Breast epithelium (tissue), 4 donors: ENCODE measurements at regions not wholly inside any gene's neighbourhood (a gene's known extent, or its start where the extent isn't known, plus 50 kb on each side); places are given as distances from the start of the nearest gene placed in this dataset.

ENCODE experiments used
- DNase-seq, 2 donors: peaks; one replicate each; pipeline ENCODE4 v3.0.0-alpha.2; 2019; ENCODE audit warnings: low spot score in 2 of 2
- H3K27ac ChIP-seq, 2 donors: fragments of 200-600 bp; sonication (generic) in 1 of 2; one replicate each; pipeline ENCODE4 v1.5.1; 2016 to 2019; ENCODE audit warnings: mild to moderate bottlenecking in 1 of 2
- H3K27me3 ChIP-seq, 2 donors: fragments of 200-600 bp; sonication (generic) in 1 of 2; one replicate each; pipeline versions ENCODE4 v1.5.1 to v1.6.0; 2017 to 2019; ENCODE audit warnings: control low read depth in 1 of 2, mild to moderate bottlenecking in 1 of 2
- H3K36me3 ChIP-seq: fragments of 200-600 bp; one replicate; pipeline ENCODE4 v1.5.1; 2019
- H3K4me1 ChIP-seq, 2 donors: fragments of 200-600 bp; sonication (generic); one replicate each; pipeline ENCODE4 v1.5.1; 2016 to 2019; ENCODE audit warnings: control low read depth in 1 of 2
- H3K4me3 ChIP-seq, 3 donors: fragments of 200-600 bp; sonication (generic); 1 replicate in 2 of 3; 2 replicates in 1 of 3; pipeline ENCODE4 v1.5.1; 2016 to 2019; ENCODE audit warnings: mild to moderate bottlenecking in 3 of 3, moderate library complexity in 2 of 3
- H3K9me3 ChIP-seq, 2 donors: fragments of 200-600 bp; sonication (generic) in 1 of 2; one replicate each; pipeline ENCODE4 v1.5.1; 2016 to 2019; ENCODE audit warnings: control low read depth in 1 of 2
- POLR2A ChIP-seq: fragments of 450-650 bp; IDR thresholded peaks from one replicate; pipeline ENCODE4 v1.6.1; 2016; ENCODE audit warnings: antibody characterized with exemption, mild to moderate bottlenecking, moderate library complexity
- POLR2AphosphoS5 ChIP-seq, 3 donors: sonication (generic); formaldehyde crosslinking; IDR thresholded peaks; one replicate each; pipeline ENCODE4 v1.6.1; 2017; ENCODE audit warnings: antibody characterized with exemption in 3 of 3
- intact Hi-C: fragments of 100-400 bp; cut with DNase I; formaldehyde crosslinking; loops from one replicate; pipeline ENCODE4 v1.15.1; 2023; ENCODE audit warnings: low total_unique reads
- TF ChIP-seq, protein P1 (sequence below), 3 donors: fragments of 450-650 bp; IDR thresholded peaks; one replicate each; pipeline ENCODE4 v1.5.1; 2016 to 2017; ENCODE audit warnings: antibody characterized with exemption in 3 of 3, mild to moderate bottlenecking in 3 of 3, moderate library complexity in 3 of 3

DNA sequence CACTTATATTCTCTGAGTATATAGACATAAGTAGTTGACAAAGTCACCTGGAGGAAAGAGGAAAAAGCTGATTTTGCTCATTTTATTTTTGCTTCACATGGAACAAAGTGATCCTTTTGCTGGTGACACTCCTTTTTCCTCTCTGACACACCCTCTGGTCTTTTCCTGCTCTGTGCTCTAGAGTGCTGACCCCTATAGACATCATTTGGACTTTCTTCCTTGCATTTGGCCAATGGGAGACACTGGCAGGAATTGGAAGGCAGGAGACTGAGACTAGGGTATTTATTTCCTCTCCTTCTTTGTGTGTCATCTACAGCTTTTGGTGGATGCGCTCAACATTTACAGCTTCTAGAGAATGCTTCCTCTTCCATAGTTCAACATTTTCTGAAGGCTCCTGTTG lies 1078.1 kb downstream of the SORCS1 start:
- Histone ChIP-seq H3K36me3 (no peaks in the 10 kb centered on the region), H3K27me3 (no peaks in the 10 kb centered on the region), H3K9me3 (no peaks in the 10 kb centered on the region), H3K4me1 (no peaks in the 10 kb centered on the region), H3K4me3 (no peak overlapping the region), H3K27ac (no peak overlapping the region)
- intact Hi-C loops: no loop called here
- TF ChIP-seq POLR2AphosphoS5 (IDR thresholded peaks at IDR 0.05) (no peak), POLR2A (no peak)
- TF ChIP-seq, protein P1, sequence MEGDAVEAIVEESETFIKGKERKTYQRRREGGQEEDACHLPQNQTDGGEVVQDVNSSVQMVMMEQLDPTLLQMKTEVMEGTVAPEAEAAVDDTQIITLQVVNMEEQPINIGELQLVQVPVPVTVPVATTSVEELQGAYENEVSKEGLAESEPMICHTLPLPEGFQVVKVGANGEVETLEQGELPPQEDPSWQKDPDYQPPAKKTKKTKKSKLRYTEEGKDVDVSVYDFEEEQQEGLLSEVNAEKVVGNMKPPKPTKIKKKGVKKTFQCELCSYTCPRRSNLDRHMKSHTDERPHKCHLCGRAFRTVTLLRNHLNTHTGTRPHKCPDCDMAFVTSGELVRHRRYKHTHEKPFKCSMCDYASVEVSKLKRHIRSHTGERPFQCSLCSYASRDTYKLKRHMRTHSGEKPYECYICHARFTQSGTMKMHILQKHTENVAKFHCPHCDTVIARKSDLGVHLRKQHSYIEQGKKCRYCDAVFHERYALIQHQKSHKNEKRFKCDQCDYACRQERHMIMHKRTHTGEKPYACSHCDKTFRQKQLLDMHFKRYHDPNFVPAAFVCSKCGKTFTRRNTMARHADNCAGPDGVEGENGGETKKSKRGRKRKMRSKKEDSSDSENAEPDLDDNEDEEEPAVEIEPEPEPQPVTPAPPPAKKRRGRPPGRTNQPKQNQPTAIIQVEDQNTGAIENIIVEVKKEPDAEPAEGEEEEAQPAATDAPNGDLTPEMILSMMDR (IDR thresholded peaks at IDR 0.05): no peak
- DNase-seq: no peak

- H3K4me1 ChIP-seq: no peaks in the 10 kb centered on the region
- no peak overlapping the region for H3K4me3 ChIP-seq
- no peak for DNase-seq
- H3K36me3 ChIP-seq: no peaks in the 10 kb centered on the region
- no peaks in the 10 kb centered on the region for H3K27me3 ChIP-seq
- H3K27ac ChIP-seq: no peak overlapping the region
- H3K9me3 ChIP-seq: no peaks in the 10 kb centered on the region
- no peak for TF ChIP-seq POLR2AphosphoS5 (IDR thresholded peaks at IDR 0.05)
- TF ChIP-seq, protein P1 (IDR thresholded peaks at IDR 0.05): no peak
- TF ChIP-seq POLR2A: no peak
- intact Hi-C loops: no loop called here
Observed at GRCh38 chr10:106083572-106083971, 1080.9 kb downstream of the SORCS1 start.

- no peaks in the 10 kb centered on the region for H3K4me1 ChIP-seq
- TF ChIP-seq POLR2AphosphoS5 (IDR thresholded peaks at IDR 0.05): no peak
- TF ChIP-seq, protein P1 (IDR thresholded peaks at IDR 0.05): no peak
- no peak for TF ChIP-seq POLR2A
Observed at GRCh38 chr10:106082865-106083264, 1081.6 kb downstream of the SORCS1 start.

DNA sequence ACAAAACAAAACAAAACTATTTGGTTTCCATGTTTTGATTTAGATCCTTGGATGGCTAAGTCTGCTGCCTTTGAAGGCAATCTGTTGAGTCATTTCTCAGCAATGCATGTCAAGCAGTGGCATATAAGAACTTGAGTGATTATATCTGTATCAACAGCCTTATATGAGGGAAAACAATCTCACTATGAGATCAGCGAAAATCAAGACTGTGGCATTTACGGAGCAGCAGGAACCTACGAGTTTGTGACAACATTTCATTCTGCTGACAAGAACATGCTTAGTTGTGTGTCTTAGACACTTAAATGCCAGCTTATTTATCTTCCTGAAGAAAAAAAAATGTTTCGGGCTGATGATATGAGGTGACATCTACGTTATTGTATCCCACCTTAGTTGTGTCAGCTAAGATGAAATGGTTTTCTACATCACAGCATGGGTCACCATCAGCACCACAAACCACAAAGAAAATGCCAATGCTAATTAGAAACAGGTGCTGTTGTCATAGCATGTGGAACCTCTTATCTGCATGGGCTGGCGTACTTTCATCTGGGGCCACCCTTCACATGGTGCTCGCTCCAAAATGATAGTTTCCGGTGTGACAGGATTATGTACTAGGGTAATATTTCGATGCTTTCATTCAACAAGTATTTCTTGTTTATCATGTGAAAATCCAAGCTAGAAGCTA lies 1085.5 kb downstream of the SORCS1 start:
- no peak overlapping the region for H3K4me3 ChIP-seq
- intact Hi-C loops: no loop called here
- no peak for DNase-seq
- no peaks in the 10 kb centered on the region for H3K36me3 ChIP-seq
- H3K4me1 ChIP-seq: no peaks in the 10 kb centered on the region
- TF ChIP-seq, protein P1 (IDR thresholded peaks at IDR 0.05): no peak
- no peak overlapping the region for H3K27ac ChIP-seq
- H3K9me3 ChIP-seq: no peaks in the 10 kb centered on the region
- no peaks in the 10 kb centered on the region for H3K27me3 ChIP-seq

More at GRCh38 chr10:106082865-106083264, 1081.6 kb downstream of the SORCS1 start:
- H3K36me3 ChIP-seq: no peaks in the 10 kb centered on the region
- H3K4me3 ChIP-seq: no peak overlapping the region
- H3K27me3 ChIP-seq: no peaks in the 10 kb centered on the region
- intact Hi-C loops: no loop called here
- DNase-seq: no peak
- H3K27ac ChIP-seq: no peak overlapping the region
- H3K9me3 ChIP-seq: no peaks in the 10 kb centered on the region

DNA sequence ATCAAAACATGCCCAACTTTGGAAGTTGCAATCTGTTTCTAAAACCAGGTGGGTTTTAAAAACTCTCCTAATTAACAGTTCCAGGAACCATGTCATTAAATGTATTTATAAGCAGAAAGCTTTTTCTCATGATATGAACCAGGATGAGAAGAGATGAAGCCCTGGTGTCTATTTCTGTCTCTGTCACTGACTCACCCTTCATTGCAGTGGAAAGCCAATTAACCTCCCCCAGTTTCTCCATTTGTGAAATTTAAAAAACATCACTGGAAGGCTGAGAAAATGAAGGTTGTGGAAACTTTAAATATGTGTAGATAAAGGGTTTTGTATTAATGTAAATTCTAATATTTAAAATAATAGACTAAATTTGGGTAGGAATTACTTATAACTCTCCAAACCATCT lies 1088.0 kb downstream of the SORCS1 start:
- DNase-seq: no peak
- no peaks in the 10 kb centered on the region for H3K27me3 ChIP-seq
- no peak overlapping the region for H3K27ac ChIP-seq
- intact Hi-C loops: no loop called here
- TF ChIP-seq POLR2AphosphoS5 (IDR thresholded peaks at IDR 0.05) (no peak), POLR2A (no peak)
- TF ChIP-seq, protein P1 (IDR thresholded peaks at IDR 0.05): no peak
- H3K4me3 ChIP-seq: no peak overlapping the region
- H3K36me3 ChIP-seq: no peaks in the 10 kb centered on the region
- H3K4me1 ChIP-seq: no peaks in the 10 kb centered on the region
- H3K9me3 ChIP-seq: peaks cover 3 to 14% of the 10 kb centered on the region in 2 donors
